ENCODE measurements at regions not wholly inside any gene's neighbourhood (a gene's known extent, or its start where the extent isn't known, plus 50 kb on each side); places are given as distances from the start of the nearest gene placed in this dataset.

GRCh38 chr15:31586841-31587240 lies 260.2 kb downstream of the KLF13 start:
- WGBS = 87% methylated on average over 4 of the region's 4 CpGs

GRCh38 chr15:31587583-31587982 lies 260.9 kb downstream of the KLF13 start:
- TF ChIP-seq CTCF (IDR thresholded peaks at IDR 0.05) (no peak), POLR2A (IDR thresholded peaks at IDR 0.05) (no peak), POLR2AphosphoS5 (IDR thresholded peaks at IDR 0.05) (no peak)
- no peak overlapping the region for H3K27ac ChIP-seq
- no peak overlapping the region for H3K4me3 ChIP-seq
- no peaks in the 10 kb centered on the region for H3K36me3 ChIP-seq
- no peak for DNase-seq (ENCODE audit: low spot score)
- intact Hi-C loops (cut with DNase I) = no loop called here
- WGBS = 92% methylated on average over 4 of the region's 4 CpGs
- H3K4me1 ChIP-seq (replicated peaks) = no peaks in the 10 kb centered on the region
- no peaks in the 10 kb centered on the region for H3K27me3 ChIP-seq (replicated peaks; ENCODE audit: insufficient read depth)
- no peaks in the 10 kb centered on the region for H3K9me3 ChIP-seq

More at GRCh38 chr15:31586841-31587240, 260.2 kb downstream of the KLF13 start:
- H3K9me3 ChIP-seq = no peaks in the 10 kb centered on the region
- TF ChIP-seq POLR2A (IDR thresholded peaks at IDR 0.05) (no peak), POLR2AphosphoS5 (IDR thresholded peaks at IDR 0.05) (no peak)
- no peaks in the 10 kb centered on the region for H3K27me3 ChIP-seq (replicated peaks; ENCODE audit: insufficient read depth)
- no peaks in the 10 kb centered on the region for H3K36me3 ChIP-seq
- H3K4me3 ChIP-seq = no peak overlapping the region
- H3K27ac ChIP-seq = no peak overlapping the region
- intact Hi-C loops (cut with DNase I) = no loop called here
- DNase-seq (ENCODE audit: low spot score) = no peak
- no peaks in the 10 kb centered on the region for H3K4me1 ChIP-seq (replicated peaks)

GRCh38 chr15:31590609-31591008 lies 264.0 kb downstream of the KLF13 start:
- DNase-seq (ENCODE audit: low spot score) = no peak
- WGBS = 65% methylated on average over 4 of the region's 4 CpGs
- Histone ChIP-seq H3K27ac (no peak overlapping the region), H3K9me3 (no peaks in the 10 kb centered on the region), H3K4me1 (replicated peaks) (no peaks in the 10 kb centered on the region), H3K27me3 (replicated peaks; ENCODE audit: insufficient read depth) (no peaks in the 10 kb centered on the region), H3K4me3 (no peak overlapping the region), H3K36me3 (no peaks in the 10 kb centered on the region)
- TF ChIP-seq CTCF (IDR thresholded peaks at IDR 0.05) (no peak), POLR2A (IDR thresholded peaks at IDR 0.05) (no peak), POLR2AphosphoS5 (IDR thresholded peaks at IDR 0.05) (no peak)
- intact Hi-C loops (cut with DNase I) = no loop called here

GRCh38 chr15:31591908-31592307 lies 265.3 kb downstream of the KLF13 start:
- H3K27me3 ChIP-seq (replicated peaks; ENCODE audit: insufficient read depth) = no peaks in the 10 kb centered on the region
- DNase-seq (ENCODE audit: low spot score) = no peak
- intact Hi-C loops (cut with DNase I) = no loop called here
- H3K9me3 ChIP-seq = no peaks in the 10 kb centered on the region
- H3K4me1 ChIP-seq (replicated peaks) = no peaks in the 10 kb centered on the region
- no peaks in the 10 kb centered on the region for H3K36me3 ChIP-seq
- no peak overlapping the region for H3K4me3 ChIP-seq
- H3K27ac ChIP-seq = no peak overlapping the region
- no peak for TF ChIP-seq POLR2AphosphoS5 (IDR thresholded peaks at IDR 0.05)

GRCh38 chr15:31597466-31597865 lies 270.8 kb downstream of the KLF13 start:
- Histone ChIP-seq H3K36me3 (no peaks in the 10 kb centered on the region), H3K4me3 (no peak overlapping the region), H3K27ac (no peak overlapping the region), H3K27me3 (replicated peaks; ENCODE audit: insufficient read depth) (no peaks in the 10 kb centered on the region), H3K9me3 (no peaks in the 10 kb centered on the region), H3K4me1 (replicated peaks) (no peaks in the 10 kb centered on the region)
- intact Hi-C loops (cut with DNase I) = no loop called here
- no peak for TF ChIP-seq POLR2A (IDR thresholded peaks at IDR 0.05)
- no peak for DNase-seq (ENCODE audit: low spot score)
- WGBS = 59% methylated on average over 1 of the region's 1 CpG

- TF ChIP-seq POLR2A (IDR thresholded peaks at IDR 0.05) (no peak), CTCF (IDR thresholded peaks at IDR 0.05) (no peak), POLR2AphosphoS5 (IDR thresholded peaks at IDR 0.05) (no peak)
- intact Hi-C loops (cut with DNase I) = no loop called here
- no peak overlapping the region for H3K27ac ChIP-seq
- no peaks in the 10 kb centered on the region for H3K4me1 ChIP-seq (replicated peaks)
- no peaks in the 10 kb centered on the region for H3K9me3 ChIP-seq
- DNase-seq (ENCODE audit: low spot score) = no peak
- no peaks in the 10 kb centered on the region for H3K27me3 ChIP-seq (replicated peaks; ENCODE audit: insufficient read depth)
- no peaks in the 10 kb centered on the region for H3K36me3 ChIP-seq
- H3K4me3 ChIP-seq = no peak overlapping the region
- 29% methylated on average over 7 of the region's 7 CpGs for WGBS
Observed at GRCh38 chr15:31598620-31599019, 272.0 kb downstream of the KLF13 start.

Measured in prostate gland (tissue), 2 donors.